Liver (tissue), 2 donors: ENCODE measurements at regions not wholly inside any gene's neighbourhood (a gene's known extent, or its start where the extent isn't known, plus 50 kb on each side); places are given as distances from the start of the nearest gene placed in this dataset.

ENCODE experiments used
- YY1 ChIP-seq: IDR thresholded peaks from 2 replicates; pipeline ENCODE4 v1.6.1; 2016; ENCODE audit warnings: antibody characterized with exemption, mild to moderate bottlenecking
- TF ChIP-seq, protein P1 (sequence below): fragments of 150-350 bp; IDR thresholded peaks from 2 replicates; pipeline ENCODE4 v1.5.1; 2017; ENCODE audit warnings: improper control_type of control experiment, low read depth, low read length; ENCODE audit not compliant: missing input control
- TF ChIP-seq, protein P2 (sequence below): IDR thresholded peaks from 2 replicates; pipeline ENCODE4 v1.6.1; 2016; ENCODE audit warnings: antibody characterized with exemption, mild to moderate bottlenecking
- donor health status: healthy.

DNA sequence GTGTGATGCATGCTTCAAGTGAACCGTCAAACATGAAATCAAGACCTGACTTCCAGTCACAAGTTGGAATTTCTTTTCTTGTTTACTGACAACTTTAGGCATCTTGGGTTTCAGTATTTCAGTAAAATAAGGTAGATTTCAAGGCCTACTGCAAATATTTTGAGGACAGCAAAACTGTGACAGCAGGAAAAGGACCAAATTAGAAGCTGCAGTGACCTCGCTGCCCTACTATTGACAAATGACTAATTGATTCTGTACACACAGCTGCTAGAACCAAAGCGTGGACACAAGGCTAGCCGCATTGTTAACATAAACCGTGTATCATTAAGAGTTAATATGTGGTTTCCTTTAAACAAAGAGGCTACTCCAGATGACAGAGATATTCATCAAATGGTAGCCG lies 105.7 kb upstream of the SEC61G start:
- TF ChIP-seq, protein P1, sequence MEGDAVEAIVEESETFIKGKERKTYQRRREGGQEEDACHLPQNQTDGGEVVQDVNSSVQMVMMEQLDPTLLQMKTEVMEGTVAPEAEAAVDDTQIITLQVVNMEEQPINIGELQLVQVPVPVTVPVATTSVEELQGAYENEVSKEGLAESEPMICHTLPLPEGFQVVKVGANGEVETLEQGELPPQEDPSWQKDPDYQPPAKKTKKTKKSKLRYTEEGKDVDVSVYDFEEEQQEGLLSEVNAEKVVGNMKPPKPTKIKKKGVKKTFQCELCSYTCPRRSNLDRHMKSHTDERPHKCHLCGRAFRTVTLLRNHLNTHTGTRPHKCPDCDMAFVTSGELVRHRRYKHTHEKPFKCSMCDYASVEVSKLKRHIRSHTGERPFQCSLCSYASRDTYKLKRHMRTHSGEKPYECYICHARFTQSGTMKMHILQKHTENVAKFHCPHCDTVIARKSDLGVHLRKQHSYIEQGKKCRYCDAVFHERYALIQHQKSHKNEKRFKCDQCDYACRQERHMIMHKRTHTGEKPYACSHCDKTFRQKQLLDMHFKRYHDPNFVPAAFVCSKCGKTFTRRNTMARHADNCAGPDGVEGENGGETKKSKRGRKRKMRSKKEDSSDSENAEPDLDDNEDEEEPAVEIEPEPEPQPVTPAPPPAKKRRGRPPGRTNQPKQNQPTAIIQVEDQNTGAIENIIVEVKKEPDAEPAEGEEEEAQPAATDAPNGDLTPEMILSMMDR = no peak
- TF ChIP-seq, protein P2, sequence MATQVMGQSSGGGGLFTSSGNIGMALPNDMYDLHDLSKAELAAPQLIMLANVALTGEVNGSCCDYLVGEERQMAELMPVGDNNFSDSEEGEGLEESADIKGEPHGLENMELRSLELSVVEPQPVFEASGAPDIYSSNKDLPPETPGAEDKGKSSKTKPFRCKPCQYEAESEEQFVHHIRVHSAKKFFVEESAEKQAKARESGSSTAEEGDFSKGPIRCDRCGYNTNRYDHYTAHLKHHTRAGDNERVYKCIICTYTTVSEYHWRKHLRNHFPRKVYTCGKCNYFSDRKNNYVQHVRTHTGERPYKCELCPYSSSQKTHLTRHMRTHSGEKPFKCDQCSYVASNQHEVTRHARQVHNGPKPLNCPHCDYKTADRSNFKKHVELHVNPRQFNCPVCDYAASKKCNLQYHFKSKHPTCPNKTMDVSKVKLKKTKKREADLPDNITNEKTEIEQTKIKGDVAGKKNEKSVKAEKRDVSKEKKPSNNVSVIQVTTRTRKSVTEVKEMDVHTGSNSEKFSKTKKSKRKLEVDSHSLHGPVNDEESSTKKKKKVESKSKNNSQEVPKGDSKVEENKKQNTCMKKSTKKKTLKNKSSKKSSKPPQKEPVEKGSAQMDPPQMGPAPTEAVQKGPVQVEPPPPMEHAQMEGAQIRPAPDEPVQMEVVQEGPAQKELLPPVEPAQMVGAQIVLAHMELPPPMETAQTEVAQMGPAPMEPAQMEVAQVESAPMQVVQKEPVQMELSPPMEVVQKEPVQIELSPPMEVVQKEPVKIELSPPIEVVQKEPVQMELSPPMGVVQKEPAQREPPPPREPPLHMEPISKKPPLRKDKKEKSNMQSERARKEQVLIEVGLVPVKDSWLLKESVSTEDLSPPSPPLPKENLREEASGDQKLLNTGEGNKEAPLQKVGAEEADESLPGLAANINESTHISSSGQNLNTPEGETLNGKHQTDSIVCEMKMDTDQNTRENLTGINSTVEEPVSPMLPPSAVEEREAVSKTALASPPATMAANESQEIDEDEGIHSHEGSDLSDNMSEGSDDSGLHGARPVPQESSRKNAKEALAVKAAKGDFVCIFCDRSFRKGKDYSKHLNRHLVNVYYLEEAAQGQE = no peak
- TF ChIP-seq YY1 = no peak
